ENCODE measurements at regions not wholly inside any gene's neighbourhood (a gene's known extent, or its start where the extent isn't known, plus 50 kb on each side); places are given as distances from the start of the nearest gene placed in this dataset.

DNA sequence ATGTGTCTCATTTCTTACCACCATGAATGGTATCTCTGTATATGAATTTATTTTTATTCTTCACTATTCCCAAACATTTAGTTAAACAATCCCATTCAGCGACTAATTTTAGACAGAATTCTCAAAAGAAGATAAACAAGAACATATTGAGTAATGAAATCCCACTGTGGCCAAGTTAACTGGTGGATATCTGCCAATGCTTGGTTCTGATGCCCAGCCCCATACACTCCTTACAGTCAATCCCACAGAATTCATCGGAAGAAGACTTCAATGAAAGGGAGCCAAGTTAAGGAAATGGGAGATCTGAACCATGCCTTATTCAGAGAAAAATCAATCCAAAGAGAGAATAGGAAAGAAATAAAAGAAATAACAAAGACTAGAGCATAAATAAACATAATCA lies 518.0 kb downstream of the XPNPEP1 start:
- DNase-seq: no peak
- intact Hi-C loops (cut with DNase I): no loop called here
- H3K27me3 ChIP-seq: no peaks in the 10 kb centered on the region
- H3K36me3 ChIP-seq: no peaks in the 10 kb centered on the region
- no peak overlapping the region for H3K4me3 ChIP-seq
- TF ChIP-seq, protein P1, sequence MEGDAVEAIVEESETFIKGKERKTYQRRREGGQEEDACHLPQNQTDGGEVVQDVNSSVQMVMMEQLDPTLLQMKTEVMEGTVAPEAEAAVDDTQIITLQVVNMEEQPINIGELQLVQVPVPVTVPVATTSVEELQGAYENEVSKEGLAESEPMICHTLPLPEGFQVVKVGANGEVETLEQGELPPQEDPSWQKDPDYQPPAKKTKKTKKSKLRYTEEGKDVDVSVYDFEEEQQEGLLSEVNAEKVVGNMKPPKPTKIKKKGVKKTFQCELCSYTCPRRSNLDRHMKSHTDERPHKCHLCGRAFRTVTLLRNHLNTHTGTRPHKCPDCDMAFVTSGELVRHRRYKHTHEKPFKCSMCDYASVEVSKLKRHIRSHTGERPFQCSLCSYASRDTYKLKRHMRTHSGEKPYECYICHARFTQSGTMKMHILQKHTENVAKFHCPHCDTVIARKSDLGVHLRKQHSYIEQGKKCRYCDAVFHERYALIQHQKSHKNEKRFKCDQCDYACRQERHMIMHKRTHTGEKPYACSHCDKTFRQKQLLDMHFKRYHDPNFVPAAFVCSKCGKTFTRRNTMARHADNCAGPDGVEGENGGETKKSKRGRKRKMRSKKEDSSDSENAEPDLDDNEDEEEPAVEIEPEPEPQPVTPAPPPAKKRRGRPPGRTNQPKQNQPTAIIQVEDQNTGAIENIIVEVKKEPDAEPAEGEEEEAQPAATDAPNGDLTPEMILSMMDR (IDR thresholded peaks at IDR 0.05): no peak
- H3K4me1 ChIP-seq: no peaks in the 10 kb centered on the region
- no peak overlapping the region for H3K27ac ChIP-seq
- no peak overlapping the region for H3K9ac ChIP-seq (ENCODE audit: low read depth in 2 of 2, low read length in 2 of 2)
- H3K9me3 ChIP-seq: no peaks in the 10 kb centered on the region

DNA sequence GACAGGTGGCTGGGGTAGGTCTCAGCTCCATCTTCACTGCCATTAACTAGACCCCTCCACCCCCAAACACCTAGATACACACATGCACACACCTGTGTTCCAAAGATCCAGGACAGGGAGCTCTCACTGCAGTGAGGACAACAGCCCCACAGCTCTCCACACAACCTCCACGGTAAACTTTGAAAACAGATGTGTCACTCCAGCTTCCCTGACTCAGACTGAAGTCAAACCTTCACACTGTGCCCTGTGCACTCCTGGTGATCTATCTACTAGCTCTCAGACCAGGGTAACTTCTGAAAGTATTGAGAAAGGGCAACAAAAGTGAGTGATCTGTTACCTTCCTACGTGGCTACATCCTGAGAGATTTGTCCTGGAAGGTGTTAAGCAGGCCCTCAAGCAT lies 519.8 kb downstream of the XPNPEP1 start:
- no peak overlapping the region for H3K9ac ChIP-seq (ENCODE audit: low read depth in 2 of 2, low read length in 2 of 2)
- DNase-seq: no peak
- H3K4me1 ChIP-seq: no peaks in the 10 kb centered on the region
- H3K27ac ChIP-seq: no peak overlapping the region
- TF ChIP-seq, protein P1 (IDR thresholded peaks at IDR 0.05): no peak
- no peaks in the 10 kb centered on the region for H3K9me3 ChIP-seq
- no peaks in the 10 kb centered on the region for H3K27me3 ChIP-seq
- H3K36me3 ChIP-seq: no peaks in the 10 kb centered on the region
- intact Hi-C loops (cut with DNase I): no loop called here
- no peak overlapping the region for H3K4me3 ChIP-seq

DNA sequence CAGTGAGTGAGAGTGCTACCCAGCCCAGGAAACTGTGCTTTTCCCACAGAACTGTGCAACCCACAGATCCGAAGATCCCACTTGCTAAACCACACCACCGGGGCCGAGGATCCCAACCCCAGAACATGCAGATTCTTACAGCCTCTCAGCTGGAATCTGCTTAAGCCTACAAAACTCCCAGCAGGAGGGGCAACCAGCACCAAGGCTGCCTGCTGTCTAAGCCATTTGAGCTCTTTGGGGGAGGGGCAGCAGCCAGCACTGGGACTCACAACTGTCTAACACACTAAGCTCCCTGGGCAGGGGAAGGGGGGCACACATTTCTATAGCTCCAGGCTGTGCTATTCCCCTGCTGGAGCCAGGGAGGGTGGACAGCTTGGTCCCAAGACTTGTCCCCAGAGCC lies 529.9 kb downstream of the XPNPEP1 start:
- DNase-seq: no peak
- Histone ChIP-seq H3K4me3 (no peak overlapping the region), H3K4me1 (no peaks in the 10 kb centered on the region), H3K9me3 (no peaks in the 10 kb centered on the region), H3K36me3 (no peaks in the 10 kb centered on the region), H3K27ac (no peak overlapping the region), H3K9ac (ENCODE audit: low read depth in 2 of 2, low read length in 2 of 2) (no peak overlapping the region), H3K27me3 (no peaks in the 10 kb centered on the region)
- TF ChIP-seq, protein P1 (IDR thresholded peaks at IDR 0.05): no peak
- intact Hi-C loops (cut with DNase I): no loop called here

DNA sequence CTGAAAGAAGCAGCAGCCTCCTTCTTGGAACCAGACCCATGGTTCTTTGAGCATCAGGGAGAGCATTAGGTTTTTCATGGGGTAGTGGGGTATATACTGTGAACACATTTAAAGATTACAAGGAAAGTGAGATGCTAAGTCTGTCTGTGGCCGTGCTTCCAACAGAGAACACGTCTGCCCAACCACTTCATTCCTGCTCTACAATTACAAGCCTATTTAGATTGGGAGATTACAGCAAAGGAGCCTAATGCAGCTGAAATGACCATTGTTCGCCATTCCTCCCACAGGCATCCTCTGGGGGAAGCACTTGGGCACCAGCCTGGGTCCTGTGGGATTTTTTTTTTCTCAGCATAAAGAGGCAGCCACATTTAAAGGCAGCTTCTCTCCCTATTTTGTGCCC lies 536.4 kb downstream of the XPNPEP1 start:
- Histone ChIP-seq H3K9me3 (no peaks in the 10 kb centered on the region), H3K4me1 (no peaks in the 10 kb centered on the region), H3K27ac (no peak overlapping the region), H3K36me3 (no peaks in the 10 kb centered on the region), H3K27me3 (no peaks in the 10 kb centered on the region), H3K9ac (ENCODE audit: low read depth in 2 of 2, low read length in 2 of 2) (no peak overlapping the region), H3K4me3 (no peak overlapping the region)
- intact Hi-C loops (cut with DNase I): no loop called here
- TF ChIP-seq, protein P1 (IDR thresholded peaks at IDR 0.05): no peak
- DNase-seq: no peak

DNA sequence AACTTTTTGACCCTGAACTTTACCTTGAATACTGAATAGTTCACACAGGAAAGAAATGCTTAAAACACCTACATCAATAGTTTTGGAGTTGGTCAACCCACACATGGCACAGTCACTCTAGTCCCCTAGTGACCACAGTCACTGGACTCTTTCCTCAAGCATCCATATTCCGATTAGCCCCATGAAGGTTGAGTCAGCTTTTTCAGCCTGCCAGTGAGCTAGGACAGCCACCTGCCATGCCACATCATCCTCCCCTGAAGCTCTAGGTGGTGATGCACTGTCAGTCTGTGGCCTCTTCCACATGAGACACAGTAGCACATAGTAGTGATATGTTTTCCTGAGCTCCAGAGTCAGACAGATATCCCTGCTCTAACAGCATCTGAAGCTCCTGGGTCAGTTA lies 537.2 kb downstream of the XPNPEP1 start:
- Histone ChIP-seq H3K27me3 (no peaks in the 10 kb centered on the region), H3K27ac (no peak overlapping the region), H3K36me3 (no peaks in the 10 kb centered on the region), H3K9me3 (no peaks in the 10 kb centered on the region), H3K9ac (ENCODE audit: low read depth in 2 of 2, low read length in 2 of 2) (no peak overlapping the region), H3K4me1 (no peaks in the 10 kb centered on the region), H3K4me3 (no peak overlapping the region)
- TF ChIP-seq, protein P1 (IDR thresholded peaks at IDR 0.05): no peak
- DNase-seq: no peak
- intact Hi-C loops (cut with DNase I): no loop called here

DNA sequence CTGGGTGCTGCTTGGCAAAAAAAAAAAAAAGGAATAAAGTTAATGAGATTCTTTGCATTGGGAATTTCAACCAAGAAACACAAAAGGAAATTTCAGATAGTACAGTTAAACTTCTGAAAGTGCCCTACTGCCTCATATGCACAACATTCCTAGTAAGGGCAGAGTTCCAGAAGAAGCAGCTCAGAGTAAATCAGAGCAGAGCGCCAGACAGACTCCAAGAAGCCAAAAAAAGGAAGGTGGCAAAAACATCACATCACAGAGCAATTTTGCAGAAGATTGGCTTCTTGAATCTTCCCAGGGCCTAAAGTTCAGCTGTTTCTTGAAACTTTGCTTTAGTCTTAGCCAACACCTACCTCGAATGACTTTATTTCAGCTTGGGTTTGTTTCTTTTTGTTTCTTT lies 544.1 kb downstream of the XPNPEP1 start:
- TF ChIP-seq, protein P1 (IDR thresholded peaks at IDR 0.05): no peak
- no peak for DNase-seq
- Histone ChIP-seq H3K27ac (no peak overlapping the region), H3K27me3 (no peaks in the 10 kb centered on the region), H3K9me3 (no peaks in the 10 kb centered on the region), H3K36me3 (no peaks in the 10 kb centered on the region), H3K4me3 (no peak overlapping the region), H3K9ac (ENCODE audit: low read depth in 2 of 2, low read length in 2 of 2) (no peak overlapping the region), H3K4me1 (no peaks in the 10 kb centered on the region)
- intact Hi-C loops (cut with DNase I): no loop called here

Data from colonic mucosa (tissue), 4 donors.